HG03097 (cell line): ENCODE measurements at regions not wholly inside any gene's neighbourhood (a gene's known extent, or its start where the extent isn't known, plus 50 kb on each side); places are given as distances from the start of the nearest gene placed in this dataset.
"Not testable (repeated sequence)": the region's sequence is repeated elsewhere in the genome, so short reads cannot be mapped to it uniquely, and the experiment has no call there.

Experiments used
- ATAC-seq: cut with Tn5 transposase; IDR thresholded peaks from one replicate; pipeline ENCODE4 v1.9.1; 2021; ENCODE audit not compliant: unreplicated experiment, low FRiP score

GRCh38 chr5:109630093-109630492, 59.6 kb upstream of the MAN2A1 start:
- no peak for ATAC-seq

- ATAC-seq: no peak
Measured at GRCh38 chr5:109628591-109628990, 61.1 kb upstream of the MAN2A1 start.

- not testable (repeated sequence) for ATAC-seq
Measured at GRCh38 chr5:109621266-109621665, 68.5 kb upstream of the MAN2A1 start.

GRCh38 chr5:109620651-109621050, 69.1 kb upstream of the MAN2A1 start:
- ATAC-seq: no peak

- ATAC-seq: no peak
Measured at GRCh38 chr5:109619606-109620005, 70.1 kb upstream of the MAN2A1 start.

- ATAC-seq: no peak
Measured at GRCh38 chr5:109619021-109619460, 70.7 kb upstream of the MAN2A1 start.

GRCh38 chr5:109614981-109615380, 74.7 kb upstream of the MAN2A1 start:
- ATAC-seq: no peak

- ATAC-seq: no peak
Measured at GRCh38 chr5:109614301-109614700, 75.4 kb upstream of the MAN2A1 start.

- ATAC-seq: no peak
Measured at GRCh38 chr5:109612278-109612905, 77.3 kb upstream of the MAN2A1 start.

GRCh38 chr5:109611505-109611904, 78.2 kb upstream of the MAN2A1 start:
- ATAC-seq: no peak

GRCh38 chr5:109611061-109611460, 78.7 kb upstream of the MAN2A1 start:
- ATAC-seq: no peak

GRCh38 chr5:109610581-109610980, 79.1 kb upstream of the MAN2A1 start:
- ATAC-seq: no peak

- no peak for ATAC-seq
Measured at GRCh38 chr5:109605207-109605730, 84.5 kb upstream of the MAN2A1 start.

GRCh38 chr5:109604758-109605157, 85.0 kb upstream of the MAN2A1 start:
- no peak for ATAC-seq

GRCh38 chr5:109601736-109602135, 88.0 kb upstream of the MAN2A1 start:
- no peak for ATAC-seq

- ATAC-seq: no peak
Measured at GRCh38 chr5:109597893-109598292, 91.8 kb upstream of the MAN2A1 start.

- ATAC-seq: no peak
Measured at GRCh38 chr5:109594217-109594616, 95.5 kb upstream of the MAN2A1 start.

- ATAC-seq: no peak
Measured at GRCh38 chr5:109590799-109591198, 98.9 kb upstream of the MAN2A1 start.

GRCh38 chr5:109589986-109590385, 99.7 kb upstream of the MAN2A1 start:
- no peak for ATAC-seq

- no peak for ATAC-seq
Measured at GRCh38 chr5:109589239-109589638, 100.5 kb upstream of the MAN2A1 start.

GRCh38 chr5:109588281-109589035, 101.3 kb upstream of the MAN2A1 start:
- ATAC-seq: no peak
